HCEC 1CT (cell line): ENCODE measurements at regions not wholly inside any gene's neighbourhood (a gene's known extent, or its start where the extent isn't known, plus 50 kb on each side); places are given as distances from the start of the nearest gene placed in this dataset.
"Not testable (repeated sequence)": the region's sequence is repeated elsewhere in the genome, so short reads cannot be mapped to it uniquely, and the experiment has no call there.

Experiments
- DNase-seq: peaks from one replicate; pipeline ENCODE4 v3.0.0-alpha.2; 2017

DNA sequence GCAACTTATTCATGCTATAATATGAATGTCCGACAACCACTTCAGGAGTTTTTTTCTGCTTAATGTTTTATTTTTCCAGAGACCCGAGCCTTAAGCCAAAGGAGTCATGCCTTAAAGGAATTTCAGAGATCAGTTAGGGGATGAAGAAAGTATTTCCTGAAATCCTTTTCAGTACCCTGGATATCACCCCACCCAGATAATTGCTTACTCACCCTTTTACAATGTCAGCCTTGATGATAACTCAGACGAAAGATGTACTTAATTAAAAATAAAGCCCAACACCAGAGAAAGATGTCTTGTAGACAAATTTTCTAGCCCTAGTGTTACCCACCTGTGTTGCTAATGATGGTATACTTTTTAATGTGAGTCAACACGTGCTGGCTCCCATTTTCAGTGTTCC lies 124.1 kb downstream of the XCL2 start:
- DNase-seq = no peak

DNA sequence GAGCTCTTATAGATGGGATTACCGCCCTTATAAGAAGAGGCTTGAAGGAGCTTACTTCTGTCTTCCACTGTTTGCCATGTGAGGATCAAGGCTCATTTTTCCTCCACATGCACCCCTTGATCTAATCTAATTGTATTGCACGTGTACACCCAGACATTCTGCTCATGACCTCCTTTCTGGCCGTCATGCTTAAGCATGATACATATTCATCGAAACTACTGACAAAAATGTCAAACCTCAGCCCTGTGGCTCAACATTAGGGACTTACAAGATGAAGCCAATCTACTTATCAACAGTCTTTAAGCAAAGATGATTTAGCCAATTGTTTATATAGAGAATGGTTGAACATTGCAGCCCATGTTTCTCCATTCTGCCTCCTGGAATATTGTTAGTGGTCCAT lies 127.6 kb downstream of the XCL2 start:
- no peak for DNase-seq

DNA sequence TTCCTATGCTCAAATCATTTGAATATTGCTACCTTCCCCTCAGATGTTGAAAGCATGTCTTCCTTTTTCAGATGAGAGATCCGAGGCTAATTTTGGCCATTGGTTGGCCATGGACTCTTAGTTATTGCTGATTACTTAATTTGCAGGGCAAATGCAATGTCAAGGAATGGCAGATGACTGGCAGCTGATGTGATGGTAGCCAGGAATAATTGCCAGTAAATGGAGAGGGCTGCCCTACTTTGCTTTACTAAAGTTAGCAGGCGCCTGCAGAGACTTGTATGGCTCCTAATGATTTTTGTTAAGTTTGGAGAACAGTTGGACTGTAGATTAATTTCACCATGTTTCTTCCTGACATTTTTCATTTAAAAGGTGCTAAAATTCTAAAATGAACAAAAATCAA lies 128.9 kb downstream of the XCL2 start:
- DNase-seq = no peak

DNA sequence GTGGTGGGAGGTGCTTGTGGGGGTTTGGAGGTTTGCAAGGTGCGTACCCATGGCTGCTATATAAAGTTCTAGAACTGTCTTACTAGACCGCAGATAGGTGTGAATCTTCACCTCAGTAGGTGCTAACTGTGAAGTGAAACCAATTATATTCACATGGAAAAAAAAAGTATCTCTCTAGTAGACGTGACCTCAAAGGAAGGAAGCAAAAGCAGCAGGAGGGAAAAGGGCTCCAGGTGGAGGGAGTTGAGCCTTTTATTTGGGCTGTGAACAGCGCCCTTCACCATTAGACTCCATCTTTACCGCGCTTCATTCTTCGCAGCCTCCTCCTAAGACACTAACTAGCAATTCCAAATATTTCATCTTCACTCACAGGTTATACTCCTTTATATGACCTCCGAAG lies 129.8 kb downstream of the TBX19 start:
- no peak for DNase-seq

DNA sequence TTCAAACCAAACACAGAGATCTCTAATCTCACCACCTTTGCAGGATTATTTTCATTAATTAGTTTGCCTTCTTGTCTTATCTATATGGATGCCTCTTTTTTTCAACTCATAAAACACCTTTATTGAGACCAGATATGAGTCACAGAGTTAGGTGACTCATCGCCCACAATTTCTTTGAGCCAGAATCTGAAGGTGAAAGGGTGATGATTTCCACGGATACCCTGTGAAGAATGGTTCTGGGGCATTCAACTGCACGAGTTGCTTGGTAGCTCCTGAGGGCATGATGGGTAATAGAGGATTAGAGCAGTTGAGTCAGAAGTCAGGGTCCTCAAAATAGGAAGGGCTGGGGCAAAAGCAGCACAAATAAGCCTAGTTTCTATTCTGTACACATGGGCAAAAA lies 128.2 kb downstream of the TBX19 start:
- peak; percentile 51 for DNase-seq

- no peak for DNase-seq
Measured at GRCh38 chr1:168408539-168408865, 127.8 kb downstream of the TBX19 start.

DNA sequence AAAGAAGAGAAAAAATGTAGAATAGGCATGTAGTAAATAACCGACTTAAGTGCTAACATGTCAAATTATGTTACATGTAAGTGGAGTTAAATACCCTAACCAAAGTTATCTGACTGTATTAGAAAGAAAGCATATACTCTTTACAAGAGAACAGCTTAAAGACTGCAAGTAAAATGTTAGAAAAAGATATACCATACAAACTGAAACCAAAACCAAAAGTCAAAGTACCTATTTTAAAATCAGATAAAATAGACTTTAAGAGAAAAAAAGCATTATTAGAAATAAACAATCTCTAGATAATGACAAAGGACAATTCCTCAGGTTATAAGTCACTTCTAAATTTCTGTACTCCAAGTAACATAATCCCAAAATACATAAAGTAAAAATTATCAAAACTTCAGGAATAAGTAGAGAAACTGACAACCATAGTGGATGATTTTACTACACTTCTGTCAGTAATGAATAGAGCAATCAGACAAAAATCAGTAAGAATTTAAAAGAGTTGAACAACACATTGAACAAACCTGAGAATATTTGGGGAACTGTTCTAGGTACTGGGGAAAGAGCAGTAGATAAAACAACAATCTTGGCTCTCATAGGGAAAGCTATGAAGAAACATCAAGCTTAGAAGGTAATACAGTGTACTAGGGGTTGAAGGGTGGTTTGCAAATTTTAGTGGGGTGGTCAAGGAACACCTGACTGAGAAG lies 127.3 kb downstream of the TBX19 start:
- no peak for DNase-seq

GRCh38 chr1:168405906-168406549 lies 125.4 kb downstream of the TBX19 start:
- DNase-seq = no peak

- DNase-seq = no peak
Measured at GRCh38 chr1:168403140-168403539, 122.5 kb downstream of the TBX19 start.

DNA sequence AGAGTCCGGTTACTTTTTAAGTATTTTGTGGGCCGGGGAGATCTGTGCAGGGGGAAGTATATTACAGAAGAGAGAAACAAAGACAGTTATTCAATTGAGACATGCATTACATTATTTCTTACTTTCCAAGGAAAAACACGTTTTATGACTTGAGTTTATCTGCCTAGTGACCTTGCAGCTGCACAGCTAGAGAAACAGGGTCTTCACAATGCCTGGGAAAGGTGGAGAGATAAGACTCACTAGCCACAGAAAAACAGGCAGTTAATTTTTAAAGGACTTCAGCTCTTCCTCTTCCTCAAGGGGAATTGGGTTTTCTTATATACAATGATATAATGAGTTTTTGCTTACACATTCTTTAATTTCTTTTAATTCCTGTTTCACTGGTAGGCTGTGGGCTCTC lies 121.8 kb downstream of the TBX19 start:
- not testable (repeated sequence) for DNase-seq

DNA sequence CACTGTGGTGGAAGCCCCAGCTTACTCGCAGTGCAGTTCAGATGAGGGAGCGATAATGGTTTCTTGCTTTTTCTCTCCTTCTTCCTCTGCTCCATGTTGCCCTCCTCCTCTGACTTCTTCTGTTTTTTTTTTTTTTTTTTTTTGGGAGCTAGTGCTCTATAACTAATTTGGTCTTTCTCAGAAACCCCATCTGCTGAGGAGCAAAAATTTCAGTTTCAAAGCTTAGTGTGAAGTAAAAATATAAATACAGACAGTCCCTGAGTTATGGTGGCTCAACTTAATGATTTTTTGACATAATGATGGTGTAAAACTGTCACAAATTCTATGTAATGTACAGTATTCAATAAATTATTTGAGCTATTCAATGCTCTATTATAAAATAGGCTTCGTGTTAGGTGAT lies 120.7 kb downstream of the TBX19 start:
- DNase-seq = no peak

DNA sequence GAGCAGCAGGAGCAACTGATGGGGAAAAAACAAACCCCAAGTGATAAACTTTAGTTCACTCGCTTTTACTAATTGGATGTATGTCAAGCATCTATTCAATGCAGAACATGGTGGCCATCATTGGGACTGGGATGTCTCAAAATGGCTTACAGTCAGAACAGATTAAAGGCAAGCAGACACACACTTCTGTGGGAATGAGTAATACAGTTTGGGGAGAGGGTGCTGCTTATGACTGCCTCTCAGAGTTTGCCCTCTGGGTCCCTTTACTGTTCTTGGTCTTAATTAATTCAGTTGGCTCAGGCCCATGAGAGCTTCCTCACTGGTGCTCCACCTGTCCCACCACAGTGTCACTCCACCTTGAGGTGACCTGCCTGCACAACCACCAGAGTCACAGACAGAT lies 119.5 kb downstream of the TBX19 start:
- no peak for DNase-seq

GRCh38 chr1:168397806-168398205 lies 117.1 kb downstream of the TBX19 start:
- no peak for DNase-seq

- DNase-seq = no peak
Measured at GRCh38 chr1:168396940-168397684, 116.4 kb downstream of the TBX19 start.

DNA sequence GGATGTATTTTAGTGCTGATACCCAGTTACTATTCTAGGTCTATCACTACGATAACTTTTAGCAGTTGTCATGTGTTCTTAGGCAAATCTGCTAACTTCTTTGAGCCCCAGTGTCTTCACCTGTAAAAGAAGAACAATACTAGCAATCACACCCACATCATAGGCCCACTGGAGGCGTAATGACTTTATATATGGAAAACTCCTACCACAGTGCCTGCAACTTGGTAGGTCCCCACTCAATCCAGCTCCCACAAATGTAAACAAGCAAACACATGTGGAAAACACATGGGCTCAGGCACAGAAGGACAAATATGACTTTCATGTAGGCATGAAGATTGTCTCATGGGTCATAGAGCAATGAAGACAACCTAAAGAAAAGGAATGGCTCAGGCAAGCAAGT lies 115.8 kb downstream of the TBX19 start:
- DNase-seq = no peak

DNA sequence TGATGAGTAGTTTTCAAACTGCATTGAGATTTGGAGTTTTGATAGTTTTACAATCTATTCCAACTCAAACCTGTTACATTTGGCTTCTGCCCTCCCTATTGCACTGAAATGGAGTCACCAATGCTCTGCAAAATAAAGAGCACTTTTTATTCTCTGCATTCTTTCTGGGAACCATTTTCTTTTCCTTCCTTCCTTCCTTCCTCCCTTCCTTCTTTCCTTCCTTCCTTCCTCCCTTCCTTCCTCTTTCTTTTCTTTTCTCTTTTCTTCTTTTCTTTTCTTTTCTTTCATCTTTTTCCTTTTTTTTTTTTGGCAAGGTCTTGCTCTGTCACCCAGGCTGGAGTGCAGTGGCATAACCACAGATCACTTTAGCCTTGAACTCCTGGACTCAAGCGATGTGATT lies 114.2 kb downstream of the TBX19 start:
- no peak for DNase-seq

DNA sequence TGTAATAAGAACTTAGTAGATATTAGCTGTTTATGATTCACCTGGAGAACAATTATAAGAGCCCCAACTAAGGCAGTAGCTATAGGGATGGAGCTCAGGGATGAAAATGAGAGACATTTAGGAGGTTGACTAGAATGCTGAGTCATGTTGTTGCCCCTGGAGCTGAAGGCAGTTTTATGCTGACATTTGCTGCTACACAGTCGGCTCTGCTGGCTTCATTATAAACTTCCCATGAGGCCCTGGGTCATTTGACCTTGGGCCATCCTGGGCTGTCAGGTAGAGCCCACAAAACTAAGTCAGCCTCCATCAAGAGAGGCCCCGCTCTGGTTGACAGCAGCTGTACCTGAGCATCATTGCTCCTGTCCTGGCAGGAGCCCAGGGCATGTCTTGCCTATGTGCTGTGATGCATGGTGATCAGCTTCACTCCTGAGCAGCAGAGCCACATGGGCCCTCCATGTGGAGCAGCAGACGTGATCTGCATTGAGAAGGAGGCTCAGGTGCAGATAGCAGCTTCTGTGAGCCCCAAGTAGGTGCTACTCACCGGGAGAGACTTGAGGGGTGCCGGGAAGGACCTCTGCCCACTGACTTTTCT lies 112.4 kb downstream of the TBX19 start:
- DNase-seq = no peak

GRCh38 chr1:168391851-168392681 lies 111.4 kb downstream of the TBX19 start:
- no peak for DNase-seq

DNA sequence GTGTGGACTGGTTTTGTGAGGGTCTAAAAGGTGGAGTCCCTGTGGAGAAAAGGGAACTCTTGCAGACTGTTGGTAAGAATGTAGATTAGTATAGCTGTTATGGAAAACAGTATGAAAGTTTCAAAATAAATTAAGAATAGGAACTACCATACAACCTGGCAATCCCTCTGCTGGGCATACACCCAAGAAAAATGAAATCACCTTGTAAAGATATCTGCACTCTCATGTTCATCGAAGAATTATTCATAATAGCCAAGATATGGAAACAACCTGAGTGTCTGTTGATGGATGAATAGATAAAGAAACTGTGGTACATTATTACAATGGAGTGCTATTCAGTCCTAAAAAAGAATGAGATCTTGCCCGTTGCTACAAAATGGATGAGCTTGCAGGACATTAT lies 109.6 kb downstream of the TBX19 start:
- no peak for DNase-seq

- no peak for DNase-seq
Measured at GRCh38 chr1:168387781-168388760, 107.4 kb downstream of the TBX19 start.

GRCh38 chr1:168386949-168387586 lies 106.4 kb downstream of the TBX19 start:
- no peak for DNase-seq
